SH-SY5Y (cell line): ENCODE measurements at regions not wholly inside any gene's neighbourhood (a gene's known extent, or its start where the extent isn't known, plus 50 kb on each side); places are given as distances from the start of the nearest gene placed in this dataset.

ENCODE experiments used
- GATA2 ChIP-seq: IDR thresholded peaks from 2 replicates; pipeline ENCODE4 v1.6.1; 2011; ENCODE audit warnings: mild to moderate bottlenecking, low read depth, low read length
- GATA3 ChIP-seq: IDR thresholded peaks from 2 replicates; pipeline ENCODE4 v1.6.1; 2011; ENCODE audit warnings: low read depth, mild to moderate bottlenecking, low read length, moderate library complexity

- no peak for TF ChIP-seq GATA2
- no peak for TF ChIP-seq GATA3
Measured at GRCh38 chr4:62263454-62263853, 1063.3 kb downstream of the ADGRL3 start.
